HepG2 (cell line): ENCODE measurements at regions not wholly inside any gene's neighbourhood (a gene's known extent, or its start where the extent isn't known, plus 50 kb on each side); places are given as distances from the start of the nearest gene placed in this dataset.

Experiments
- ATAC-seq: fragments of 200-7000 bp; cut with Tn5 transposase; 3 replicates; pipeline ENCODE4 v1.9.1; 2020; ENCODE audit warnings: mild to moderate bottlenecking, moderate library complexity
- BruUV-seq: library from RNA; stranded (reverse); fragments of 400-500 nt; replicated peaks from 2 replicates; lab custom pipeline; 2021; lab: Mats Ljungman, UMichigan
- CTCF ChIA-PET: fragments of 300-600 bp; formaldehyde crosslinking; extraction: SDS; loops from one replicate; lab custom pipeline; 2021; ENCODE audit warnings: low total read pairs, inconsistent platforms, low intra/inter-chr PET ratio; lab: Yijun Ruan, JAX
- POLR2A ChIA-PET: fragments of 350-600 bp; sonication (Branson Sonifier 250); formaldehyde crosslinking; loops from one replicate; lab custom pipeline; 2020; ENCODE audit warnings: antibody characterized with exemption, inconsistent platforms; lab: Yijun Ruan, JAX
- DNase-seq: peaks from one replicate; pipeline ENCODE4 v3.0.0-alpha.2; 2015; ENCODE audit warnings: low spot score
- FAIRE-seq: peaks from 3 replicates; lab custom pipeline; 2011; peaks lifted over from hg19 to GRCh38; lab: Jason Lieb, UNC
- H2AFZ ChIP-seq: one replicate; pipeline ENCODE4 v1.6.1; 2011; ENCODE audit warnings: low read length, inconsistent platforms
- H3K27ac ChIP-seq: fragments of 300-600 bp; 3 replicates; pipeline ENCODE4 v1.8.0; 2011; ENCODE audit warnings: mixed run types, mild to moderate bottlenecking, mixed read lengths, low read length, inconsistent platforms; ENCODE audit not compliant: insufficient read depth; ENCODE audit errors: extremely low read length
- H3K27me3 ChIP-seq, 2 experiments: fragments of 200-600 bp in 1 of 2; 2 replicates in 1 of 2; 3 replicates in 1 of 2; pipeline versions ENCODE4 v1.6.0 to v1.8.0; 2011; ENCODE audit warnings: low read length in 2 of 2, mild to moderate bottlenecking in 2 of 2, moderate library complexity in 2 of 2, inconsistent platforms in 1 of 2; ENCODE audit not compliant: insufficient read depth in 2 of 2, control insufficient read depth in 1 of 2
- H3K36me3 ChIP-seq, 2 experiments: fragments of 200-600 bp in 1 of 2; replicated peaks in 1 of 2; 2 replicates in 1 of 2; 3 replicates in 1 of 2; pipeline versions ENCODE4 v1.5.1 to v1.8.0; 2011; ENCODE audit warnings: low read length in 2 of 2, inconsistent platforms in 1 of 2; ENCODE audit not compliant: insufficient read depth in 2 of 2, control insufficient read depth in 1 of 2
- H3K4me1 ChIP-seq: 2 replicates; pipeline ENCODE4 v1.5.1; 2012; ENCODE audit warnings: low read length, inconsistent platforms; ENCODE audit not compliant: insufficient read depth
- H3K4me2 ChIP-seq: 2 replicates; pipeline ENCODE4 v1.6.0; 2011; ENCODE audit warnings: low read depth, low read length, inconsistent platforms
- H3K4me3 ChIP-seq, 3 experiments: fragments of 200-600 bp in 1 of 3; sonication (generic), shearing (Covaris generic) in 1 of 3; replicated peaks in 1 of 3; 2 replicates each; pipeline ENCODE4 v1.5.1; 2011 to 2016; ENCODE audit warnings: low read length in 3 of 3, inconsistent platforms in 2 of 3, low read depth in 2 of 3, mild to moderate bottlenecking in 2 of 3, control low read depth in 1 of 3, mixed read lengths in 1 of 3; ENCODE audit not compliant: insufficient read depth in 1 of 3
- H3K79me2 ChIP-seq: one replicate; pipeline ENCODE4 v1.6.1; 2011; ENCODE audit warnings: low read length, inconsistent platforms; ENCODE audit not compliant: insufficient read depth
- H3K9ac ChIP-seq: 2 replicates; pipeline ENCODE4 v1.6.0; 2011; ENCODE audit warnings: mild to moderate bottlenecking, low read depth, low read length, inconsistent platforms; ENCODE audit not compliant: insufficient read depth
- H3K9me3 ChIP-seq: 2 replicates; pipeline ENCODE4 v1.5.1; 2012; ENCODE audit warnings: mild to moderate bottlenecking, low read length
- H4K20me1 ChIP-seq: 2 replicates; pipeline ENCODE4 v1.6.0; 2011; ENCODE audit warnings: inconsistent platforms, mild to moderate bottlenecking, low read length, moderate library complexity; ENCODE audit not compliant: insufficient read depth
- NFIB ChIP-seq: sonication (generic); formaldehyde crosslinking; IDR thresholded peaks from 2 replicates; pipeline ENCODE4 v1.9.0; 2021; ENCODE audit warnings: missing genetic modification reagents, mild to moderate bottlenecking, borderline replicate concordance
- RELA ChIP-seq: sonication (generic); formaldehyde crosslinking; IDR thresholded peaks from 2 replicates; pipeline ENCODE4 v1.4.0; 2020; ENCODE audit warnings: missing genetic modification reagents
- SPEN ChIP-seq: sonication (generic); formaldehyde crosslinking; IDR thresholded peaks from 2 replicates; pipeline ENCODE4 v1.5.1; 2020; ENCODE audit warnings: low read depth, mild to moderate bottlenecking, missing genetic modification reagents
- TRAFD1 ChIP-seq: sonication (generic); formaldehyde crosslinking; IDR thresholded peaks from 2 replicates; pipeline ENCODE4 v1.5.1; 2020; ENCODE audit warnings: missing genetic modification reagents, mild to moderate bottlenecking, borderline replicate concordance
- WGBS: methylation state at CpG from one replicate; pipeline ENCODE4 v1.1.6; 2017; ENCODE audit warnings: low lambda C conversion rate; 5-methylcytosine and 5-hydroxymethylcytosine counted together
- in situ Hi-C: cut with HindIII; loops from 2 replicates; pipeline ENCODE4 v1.10.0; 2017; ENCODE audit warnings: low pct_unique_long_range_greater_than_20kb; ENCODE audit not compliant: extremely low pct_ligation_motif_present
- intact Hi-C: fragments of 100-400 bp; cut with micrococcal nuclease; formaldehyde crosslinking; loops from one replicate; pipeline ENCODE4 v1.10.0; 2022; ENCODE audit not compliant: unreplicated experiment

- peaks cover 6 to 36% of the 10 kb centered on the region in 2 experiments; a peak in 4 of 5 replicates for H3K27me3 ChIP-seq
- no peaks in the 10 kb centered on the region for H3K79me2 ChIP-seq
- H3K36me3 ChIP-seq = no peaks in the 10 kb centered on the region
- no peaks in the 10 kb centered on the region for H4K20me1 ChIP-seq
- no peak for ATAC-seq
- no peak for FAIRE-seq
- H3K4me1 ChIP-seq = no peaks in the 10 kb centered on the region
- H3K27ac ChIP-seq = no peak overlapping the region
- no TSS peak for BruUV-seq
- H3K9me3 ChIP-seq = no peaks in the 10 kb centered on the region
- no peak overlapping the region for H2AFZ ChIP-seq
- POLR2A ChIA-PET = no interaction called here
- H3K4me3 ChIP-seq = no peak overlapping the region
- CTCF ChIA-PET = no interaction called here
- TF ChIP-seq NFIB (CRISPR knock-in tag) (no peak), RELA (no peak), TRAFD1 (CRISPR knock-in tag) (no peak)
- no peak for DNase-seq
- in situ Hi-C loops = no loop called here
- 5% methylated on average over 2 of the region's 2 CpGs for WGBS
- intact Hi-C loops = no loop called here
- H3K4me2 ChIP-seq = no peak overlapping the region
- no peak overlapping the region for H3K9ac ChIP-seq
Measured at GRCh38 chr16:86225905-86226371, 284.4 kb upstream of the FOXF1 start.

GRCh38 chr16:86227041-86227440, 283.3 kb upstream of the FOXF1 start:
- H3K4me2 ChIP-seq = no peak overlapping the region
- BruUV-seq = no TSS peak
- in situ Hi-C loops = no loop called here
- H4K20me1 ChIP-seq = no peaks in the 10 kb centered on the region
- no peak for TF ChIP-seq SPEN
- ChIA-PET POLR2A (no interaction called here), CTCF (no interaction called here)
- ATAC-seq (no peak), FAIRE-seq (no peak), DNase-seq (no peak)
- H3K79me2 ChIP-seq = no peaks in the 10 kb centered on the region
- H3K4me1 ChIP-seq = no peaks in the 10 kb centered on the region
- H3K27me3 ChIP-seq = peaks cover 4 to 28% of the 10 kb centered on the region in 2 experiments; a peak in 4 of 5 replicates
- 78% methylated on average over 4 of the region's 8 CpGs for WGBS
- H3K9ac ChIP-seq = no peak overlapping the region
- no peaks in the 10 kb centered on the region for H3K9me3 ChIP-seq
- no peak overlapping the region for H2AFZ ChIP-seq
- H3K36me3 ChIP-seq = no peaks in the 10 kb centered on the region
- intact Hi-C loops = no loop called here
- no peak overlapping the region for H3K27ac ChIP-seq
- H3K4me3 ChIP-seq = no peak overlapping the region
